ENCODE measurements at regions not wholly inside any gene's neighbourhood (a gene's known extent, or its start where the extent isn't known, plus 50 kb on each side); places are given as distances from the start of the nearest gene placed in this dataset.

DNA sequence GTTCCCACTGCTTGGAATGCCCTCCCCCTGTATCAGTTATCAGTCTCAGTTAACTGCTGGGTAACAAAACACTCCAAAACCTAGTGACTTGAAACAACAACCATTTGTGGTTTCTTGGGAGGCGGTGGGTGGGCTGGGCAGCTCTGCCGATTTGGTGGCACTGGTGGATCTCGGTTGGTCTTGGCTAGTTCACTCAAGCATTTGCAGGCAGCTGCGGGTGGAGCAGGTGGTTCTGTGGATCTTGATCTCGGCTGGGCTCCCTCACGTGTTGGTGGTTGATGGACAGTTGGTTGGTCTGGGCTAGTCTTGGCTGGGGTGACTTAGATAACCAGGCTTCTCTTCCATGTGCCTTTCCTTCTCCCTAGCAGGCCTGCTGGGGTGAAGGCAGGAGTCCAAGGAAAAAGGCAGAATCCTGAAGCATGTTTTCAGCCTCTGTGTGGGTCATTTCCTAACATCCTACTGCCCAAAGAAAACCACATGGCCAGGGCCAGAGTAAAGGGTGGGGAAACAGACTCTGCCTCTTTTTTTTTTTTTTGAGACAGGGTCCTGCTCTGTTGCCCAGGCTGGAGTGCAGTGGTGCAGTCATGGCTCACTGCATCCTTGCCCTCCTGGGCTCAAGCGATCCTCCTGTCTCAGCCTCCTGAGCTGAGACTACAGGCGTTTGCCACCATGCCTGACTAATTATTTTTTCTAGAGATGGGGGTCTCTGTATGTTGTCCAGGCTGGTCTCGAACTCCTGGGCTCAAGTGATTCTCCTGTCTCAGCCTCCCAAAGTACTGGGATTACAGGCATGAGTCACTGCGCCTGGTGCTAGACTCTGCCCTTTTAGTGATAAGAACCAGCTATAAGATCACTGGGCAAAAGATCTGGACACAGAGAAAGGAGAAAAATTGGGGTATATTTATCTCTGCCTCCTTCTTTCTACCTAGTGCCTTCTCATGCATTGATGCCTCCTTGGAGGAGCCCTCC, 183.7 kb downstream of the RGS3 start:
- H3K27ac ChIP-seq = no peak overlapping the region
- DNase-seq = no peak

DNA sequence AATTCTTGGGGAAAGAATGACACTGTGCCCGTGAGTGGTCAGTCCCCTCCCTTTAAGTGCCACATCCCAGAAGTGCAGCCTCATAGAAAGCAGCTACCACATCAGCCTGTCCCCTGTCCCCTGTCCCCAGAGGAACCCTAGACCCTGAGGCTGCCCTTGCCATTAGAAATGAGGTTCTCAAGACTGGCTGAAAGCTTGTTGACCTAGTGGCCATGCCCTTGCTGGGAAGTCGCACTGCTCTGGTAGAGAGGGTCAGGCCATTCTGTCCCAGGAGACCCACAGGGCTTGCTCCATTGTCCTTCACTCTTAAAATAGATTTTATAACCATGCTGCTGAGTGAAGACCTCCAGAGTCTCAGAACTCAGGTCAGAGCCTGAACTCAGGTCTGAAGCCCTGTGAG, 184.5 kb downstream of the RGS3 start:
- H3K27ac ChIP-seq = no peak overlapping the region

More for the DNA sequence above, 183.7 kb downstream of the RGS3 start:
- H3K4me1 ChIP-seq = no peaks in the 10 kb centered on the region
- intact Hi-C loops (cut with DNase I) = no loop called here
- TF ChIP-seq, protein P1, sequence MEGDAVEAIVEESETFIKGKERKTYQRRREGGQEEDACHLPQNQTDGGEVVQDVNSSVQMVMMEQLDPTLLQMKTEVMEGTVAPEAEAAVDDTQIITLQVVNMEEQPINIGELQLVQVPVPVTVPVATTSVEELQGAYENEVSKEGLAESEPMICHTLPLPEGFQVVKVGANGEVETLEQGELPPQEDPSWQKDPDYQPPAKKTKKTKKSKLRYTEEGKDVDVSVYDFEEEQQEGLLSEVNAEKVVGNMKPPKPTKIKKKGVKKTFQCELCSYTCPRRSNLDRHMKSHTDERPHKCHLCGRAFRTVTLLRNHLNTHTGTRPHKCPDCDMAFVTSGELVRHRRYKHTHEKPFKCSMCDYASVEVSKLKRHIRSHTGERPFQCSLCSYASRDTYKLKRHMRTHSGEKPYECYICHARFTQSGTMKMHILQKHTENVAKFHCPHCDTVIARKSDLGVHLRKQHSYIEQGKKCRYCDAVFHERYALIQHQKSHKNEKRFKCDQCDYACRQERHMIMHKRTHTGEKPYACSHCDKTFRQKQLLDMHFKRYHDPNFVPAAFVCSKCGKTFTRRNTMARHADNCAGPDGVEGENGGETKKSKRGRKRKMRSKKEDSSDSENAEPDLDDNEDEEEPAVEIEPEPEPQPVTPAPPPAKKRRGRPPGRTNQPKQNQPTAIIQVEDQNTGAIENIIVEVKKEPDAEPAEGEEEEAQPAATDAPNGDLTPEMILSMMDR (IDR thresholded peaks at IDR 0.05) = no peak
- no peak overlapping the region for H3K4me3 ChIP-seq
- no peak overlapping the region for H3K9ac ChIP-seq (ENCODE audit: low read depth in 2 of 2, low read length in 2 of 2)
- no peaks in the 10 kb centered on the region for H3K36me3 ChIP-seq
- H3K9me3 ChIP-seq = no peaks in the 10 kb centered on the region
- no peaks in the 10 kb centered on the region for H3K27me3 ChIP-seq

DNA sequence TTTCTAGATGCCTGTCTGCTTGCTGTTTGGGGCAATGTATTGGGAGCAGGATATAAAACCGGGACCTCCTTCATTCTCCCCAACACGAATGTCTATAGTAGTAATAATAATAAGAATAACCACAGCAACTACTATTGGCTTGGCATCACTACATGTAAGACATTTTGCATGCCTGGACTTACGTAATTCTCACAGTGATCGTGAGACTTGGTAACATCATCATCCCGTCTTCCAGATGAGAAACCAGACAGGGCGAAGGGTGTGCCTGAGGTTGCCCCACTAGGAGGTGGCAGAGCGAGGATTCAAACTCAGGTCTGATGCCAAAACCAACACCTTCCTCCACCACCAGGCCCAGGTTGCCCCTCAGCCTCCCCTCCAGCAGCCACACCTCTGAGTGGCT, 185.1 kb downstream of the RGS3 start:
- H3K9me3 ChIP-seq = no peaks in the 10 kb centered on the region
- no peak overlapping the region for H3K27ac ChIP-seq
- H3K4me3 ChIP-seq = no peak overlapping the region
- intact Hi-C loops (cut with DNase I) = no loop called here
- no peak overlapping the region for H3K9ac ChIP-seq (ENCODE audit: low read depth in 2 of 2, low read length in 2 of 2)
- no peak for DNase-seq
- H3K4me1 ChIP-seq = no peaks in the 10 kb centered on the region
- TF ChIP-seq, protein P1 (IDR thresholded peaks at IDR 0.05) = no peak
- H3K27me3 ChIP-seq = no peaks in the 10 kb centered on the region
- H3K36me3 ChIP-seq = no peaks in the 10 kb centered on the region

More for the DNA sequence above, 184.5 kb downstream of the RGS3 start:
- TF ChIP-seq, protein P1 (IDR thresholded peaks at IDR 0.05) = no peak
- DNase-seq = no peak
- Histone ChIP-seq H3K9ac (ENCODE audit: low read depth in 2 of 2, low read length in 2 of 2) (no peak overlapping the region), H3K36me3 (no peaks in the 10 kb centered on the region), H3K4me1 (no peaks in the 10 kb centered on the region), H3K4me3 (no peak overlapping the region), H3K27me3 (no peaks in the 10 kb centered on the region), H3K9me3 (no peaks in the 10 kb centered on the region)
- intact Hi-C loops (cut with DNase I) = no loop called here

DNA sequence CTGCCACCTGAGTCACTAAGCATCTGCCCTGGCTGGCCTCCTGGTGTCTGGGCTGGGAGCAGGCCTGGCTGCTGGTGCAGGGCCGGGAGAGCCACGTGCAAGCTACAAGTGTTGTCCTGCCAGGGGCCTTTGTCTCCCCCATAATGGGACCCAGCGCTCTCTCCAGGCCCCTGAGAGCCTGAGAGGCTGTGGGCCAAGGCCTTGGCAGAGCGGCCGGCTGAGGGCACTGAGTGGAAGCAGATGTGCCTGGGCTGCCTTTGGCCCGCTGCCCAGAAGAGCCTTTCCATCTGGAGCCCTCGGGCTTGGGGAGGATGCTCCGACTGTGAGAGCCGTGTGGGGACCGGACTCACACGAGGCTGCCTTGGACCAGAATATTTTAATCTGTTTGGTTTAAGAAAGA, 185.5 kb downstream of the RGS3 start:
- intact Hi-C loops (cut with DNase I) = no loop called here
- Histone ChIP-seq H3K27me3 (no peaks in the 10 kb centered on the region), H3K9me3 (no peaks in the 10 kb centered on the region), H3K4me1 (no peaks in the 10 kb centered on the region), H3K27ac (no peak overlapping the region), H3K9ac (ENCODE audit: low read depth in 2 of 2, low read length in 2 of 2) (no peak overlapping the region), H3K4me3 (no peak overlapping the region), H3K36me3 (no peaks in the 10 kb centered on the region)
- TF ChIP-seq, protein P1 (IDR thresholded peaks at IDR 0.05) = no peak
- DNase-seq = no peak

DNA sequence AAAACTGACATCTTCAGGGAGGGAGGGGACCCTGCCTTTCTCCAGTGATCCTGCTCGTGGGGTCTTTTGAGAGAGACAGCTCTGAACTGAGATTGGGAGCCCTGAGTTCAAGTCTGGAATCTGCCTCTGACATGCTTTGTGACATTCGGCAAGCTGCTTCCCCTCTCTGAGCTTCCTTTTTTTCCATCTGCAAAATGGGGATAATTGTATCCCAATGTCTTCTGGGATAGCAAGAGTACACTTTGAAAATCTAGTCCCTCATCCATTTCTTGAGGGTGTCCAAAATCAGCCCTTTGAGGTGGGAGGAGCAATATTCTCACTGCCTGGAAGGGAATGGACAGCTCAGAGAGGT, 186.3 kb downstream of the RGS3 start:
- H3K9me3 ChIP-seq = no peaks in the 10 kb centered on the region
- H3K27me3 ChIP-seq = no peaks in the 10 kb centered on the region
- no peak overlapping the region for H3K4me3 ChIP-seq
- TF ChIP-seq, protein P1 (IDR thresholded peaks at IDR 0.05) = no peak
- no peaks in the 10 kb centered on the region for H3K4me1 ChIP-seq
- DNase-seq = no peak
- intact Hi-C loops (cut with DNase I) = loop anchor here (10.0 kb wide), 2 partner anchors 335 to 375 kb away; partner anchors contain the start of genes CDC26 and PRPF4
- no peaks in the 10 kb centered on the region for H3K36me3 ChIP-seq
- no peak overlapping the region for H3K9ac ChIP-seq (ENCODE audit: low read depth in 2 of 2, low read length in 2 of 2)
- H3K27ac ChIP-seq = no peak overlapping the region
